ENCODE measurements at regions not wholly inside any gene's neighbourhood (a gene's known extent, or its start where the extent isn't known, plus 50 kb on each side); places are given as distances from the start of the nearest gene placed in this dataset.
A peak's percentile ranks its signal among the peaks of the same experiment; 100 is the strongest.
"Not testable (repeated sequence)": the region's sequence is repeated elsewhere in the genome, so short reads cannot be mapped to it uniquely, and the experiment has no call there.

DNA sequence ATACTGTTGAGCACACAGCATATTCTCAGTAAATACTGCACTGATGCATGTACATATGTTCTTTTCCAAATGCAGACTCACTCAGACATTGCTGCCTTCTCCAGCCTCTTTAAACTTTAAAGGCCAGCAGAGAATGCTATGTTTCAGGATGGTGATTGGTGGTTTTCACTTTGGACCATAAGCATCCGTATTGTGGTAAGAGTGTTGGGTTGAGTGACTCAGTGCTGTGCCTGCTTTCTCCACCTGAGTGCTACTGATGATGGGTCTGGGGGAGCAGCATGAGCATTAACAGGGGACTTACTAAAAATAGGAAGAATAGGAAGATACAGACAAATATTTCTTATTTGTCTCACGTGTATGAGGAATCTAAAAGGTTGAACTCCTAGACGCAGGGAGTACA, 56.3 kb upstream of the ZNF92 start:
- no peak for DNase-seq

DNA sequence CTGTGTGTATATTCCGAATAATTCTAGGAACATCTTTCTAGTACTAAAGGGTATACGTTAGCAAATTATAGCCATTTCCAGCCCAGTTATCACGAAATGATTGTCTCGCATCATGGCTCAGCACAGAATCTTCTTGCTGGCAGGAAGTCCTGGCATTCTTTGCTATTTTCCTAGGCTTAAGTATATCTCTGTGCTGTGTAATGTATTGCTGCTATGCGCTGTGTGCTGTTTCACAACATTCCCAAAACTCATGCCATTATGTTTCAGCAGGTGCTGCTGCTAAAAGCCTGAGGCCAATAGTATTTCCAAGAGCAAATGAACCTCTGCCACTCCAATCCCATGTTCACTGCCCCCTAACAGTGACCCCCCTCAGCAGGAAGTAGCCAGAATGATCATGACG, 62.9 kb upstream of the ZNF92 start:
- DNase-seq, result no peak

DNA sequence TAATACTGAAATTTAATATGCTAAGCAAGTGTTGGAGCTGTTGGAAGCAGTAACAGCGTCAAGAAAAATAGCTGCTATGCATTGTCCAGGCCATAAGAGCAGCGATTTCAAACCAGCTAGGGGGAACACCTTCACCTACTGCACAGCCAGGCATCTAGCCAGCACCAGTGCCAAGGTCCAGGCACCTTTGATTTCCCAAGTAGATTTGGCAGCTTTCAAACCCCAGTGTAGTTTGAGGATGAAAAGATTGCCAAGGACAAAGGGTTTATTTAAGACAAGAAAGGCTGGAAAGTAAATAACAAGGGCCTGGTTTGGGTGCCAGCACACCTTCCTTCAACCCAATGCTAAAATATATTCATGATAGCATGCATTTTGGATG, 65.4 kb upstream of the ZNF92 start:
- no peak for DNase-seq

DNA sequence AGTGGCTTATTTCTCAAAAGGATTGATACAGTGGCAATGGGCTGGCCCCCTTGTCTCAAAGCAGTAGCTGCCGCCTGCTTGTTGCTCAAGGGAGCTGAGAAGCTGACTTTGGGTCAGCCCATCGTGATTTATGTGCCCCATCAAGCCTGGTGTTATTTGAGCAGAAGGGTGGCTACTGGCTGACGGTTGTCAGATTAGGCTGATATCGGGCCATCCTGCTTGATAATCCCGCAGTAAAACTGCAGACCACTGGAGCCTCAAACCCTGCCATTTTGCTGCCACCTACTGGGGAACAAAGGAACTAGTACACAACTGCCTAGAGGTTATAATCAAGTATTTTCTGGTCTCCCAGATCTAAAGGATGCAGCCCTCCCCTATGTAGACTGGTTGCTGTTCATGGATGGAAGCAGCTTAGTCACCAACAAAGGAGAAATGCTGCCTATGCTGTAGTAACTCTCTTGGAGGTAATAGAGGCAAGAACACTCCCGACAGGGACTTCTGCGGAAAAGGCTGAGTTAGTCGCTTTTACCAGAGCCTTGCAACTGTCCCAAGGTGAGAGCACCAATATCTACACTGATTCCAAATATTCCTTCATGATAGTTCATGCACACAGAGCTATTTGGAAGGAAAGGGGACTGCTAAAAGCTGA, 65.9 kb upstream of the ZNF92 start:
- peak; percentile 41 for DNase-seq

DNA sequence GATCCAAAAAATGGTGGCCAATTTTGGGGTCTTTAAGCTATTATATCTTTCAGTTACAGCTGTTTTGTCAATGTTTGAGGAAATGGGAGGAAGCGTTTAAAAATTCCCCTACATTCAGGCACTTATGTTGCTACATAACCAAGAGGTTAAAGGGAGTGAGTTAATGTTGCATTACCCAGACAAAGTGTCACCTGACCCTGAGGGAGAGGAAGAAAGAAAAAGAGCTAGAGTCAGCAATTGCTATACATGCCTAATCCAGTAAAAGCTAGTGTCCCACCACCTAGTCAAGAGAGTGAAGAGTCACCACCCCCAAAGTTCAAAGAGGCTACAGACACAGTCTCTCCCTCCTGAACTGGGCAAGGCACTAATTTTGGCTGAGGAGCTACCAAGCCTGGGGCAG, 69.5 kb upstream of the ZNF92 start:
- no peak for DNase-seq

GRCh38 chr7:65302883-65303282, 70.8 kb upstream of the ZNF92 start:
- no peak for DNase-seq

DNA sequence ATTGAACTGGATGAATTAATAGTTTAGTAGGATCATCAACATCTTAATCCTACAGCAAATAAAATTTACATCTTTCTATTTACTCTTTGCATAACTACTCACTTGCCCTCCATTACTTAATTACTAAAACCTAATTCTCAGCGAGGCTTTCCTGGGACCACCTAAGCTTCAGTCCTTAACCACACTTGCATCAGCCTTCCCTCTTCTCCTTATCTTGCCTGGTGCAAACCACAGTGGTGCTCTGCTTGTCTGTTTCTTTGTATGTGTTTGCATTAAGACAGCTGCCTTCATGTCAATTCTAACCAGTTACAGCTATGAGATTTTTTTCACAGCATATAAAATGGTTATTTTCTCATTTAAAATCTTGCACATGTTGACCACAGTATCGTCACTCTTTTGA, 72.6 kb upstream of the ZNF92 start:
- DNase-seq, result no peak

GRCh38 chr7:65295409-65295808, 78.2 kb upstream of the ZNF92 start:
- no peak for DNase-seq

DNA sequence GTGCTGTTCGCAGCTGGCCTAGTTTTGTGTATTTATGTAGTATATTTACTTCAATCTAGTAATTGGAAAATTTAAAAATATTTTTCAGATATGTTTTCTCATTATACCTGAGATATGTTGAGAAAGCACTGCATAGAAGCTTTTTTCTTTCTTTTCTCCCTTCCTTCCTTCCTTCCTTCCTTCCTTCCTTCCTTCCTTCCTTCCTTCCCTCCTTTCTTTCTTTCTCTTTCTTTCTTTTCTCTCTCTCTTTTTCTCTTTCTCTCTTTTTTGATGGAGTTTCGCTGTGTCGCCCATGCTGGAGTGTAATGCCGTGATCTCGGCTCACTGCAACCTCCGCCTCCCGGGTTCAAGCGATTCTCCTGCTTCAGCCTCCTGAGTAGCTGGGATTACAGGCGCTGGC, 83.3 kb upstream of the ZNF92 start:
- not testable (repeated sequence) for DNase-seq

- no peak for DNase-seq
Measured at GRCh38 chr7:65287023-65287422, 86.6 kb upstream of the ZNF92 start.

DNA sequence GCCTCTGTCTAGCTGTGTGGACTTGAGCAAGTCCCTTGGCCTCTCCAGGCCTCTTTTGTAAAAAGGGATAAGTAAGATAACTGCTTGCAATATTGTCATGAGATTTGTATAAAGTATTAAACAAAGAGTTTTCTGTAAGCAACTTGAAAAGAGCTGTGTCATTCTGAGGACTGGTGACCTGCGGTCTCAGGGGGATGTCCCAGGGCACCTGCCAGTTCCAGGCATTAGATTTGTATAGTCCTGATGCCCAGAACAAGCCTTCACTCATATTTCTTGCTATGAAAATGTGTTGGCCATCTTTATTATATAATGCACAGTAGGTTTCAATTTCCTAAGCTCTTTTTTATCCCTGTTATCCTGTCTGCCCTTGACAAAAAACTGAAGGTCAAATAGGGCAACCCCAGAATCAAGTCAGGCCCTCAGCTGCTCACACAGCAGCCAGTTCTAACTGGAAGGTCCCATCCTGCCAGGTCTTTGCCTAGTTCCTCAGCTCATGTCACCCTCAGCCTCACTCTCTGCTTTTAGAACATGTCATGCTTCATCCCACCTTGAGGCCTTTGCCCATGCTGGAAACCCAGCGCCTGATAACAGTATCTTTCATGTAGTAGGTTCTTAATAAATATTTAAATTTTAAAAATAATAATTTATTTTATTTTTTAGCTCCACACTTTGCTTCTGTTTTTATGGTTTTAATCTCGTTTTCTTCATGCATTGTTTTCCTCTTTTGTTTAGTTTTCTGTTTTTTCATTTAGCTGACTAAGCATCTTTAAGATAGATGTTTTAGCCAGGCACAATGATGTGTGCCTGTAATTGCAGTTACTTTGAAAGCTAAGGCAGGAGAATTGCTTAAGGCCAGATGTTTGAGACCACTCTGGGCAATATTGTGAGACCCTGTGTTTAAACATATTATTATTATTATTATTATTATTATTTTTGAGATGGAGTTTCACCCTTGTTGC, 87.5 kb upstream of the ZNF92 start:
- no peak for DNase-seq

DNA sequence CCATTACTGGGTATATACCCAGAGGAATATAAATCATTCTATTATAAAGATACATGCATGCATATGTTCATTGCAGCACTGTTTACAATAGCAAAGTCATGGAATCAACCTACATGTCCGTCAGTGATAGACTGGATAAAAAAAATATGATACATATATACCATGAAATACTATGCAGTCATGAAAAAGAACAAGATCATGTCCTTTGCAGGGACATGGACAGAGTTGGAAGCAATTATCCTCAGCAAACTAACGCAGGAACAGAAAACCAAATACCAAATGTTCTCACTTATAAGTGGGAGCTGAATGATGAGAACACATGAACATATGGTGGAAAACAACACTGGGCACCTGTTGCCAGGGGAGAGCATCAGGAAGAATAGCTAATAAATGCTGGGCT, 88.4 kb upstream of the ZNF92 start:
- DNase-seq, result not testable (repeated sequence)

- no peak for DNase-seq
Measured at GRCh38 chr7:65279795-65280194, 93.9 kb upstream of the ZNF92 start.

- DNase-seq, result no peak
Measured at GRCh38 chr7:65276822-65277221, 96.8 kb upstream of the ZNF92 start.

DNA sequence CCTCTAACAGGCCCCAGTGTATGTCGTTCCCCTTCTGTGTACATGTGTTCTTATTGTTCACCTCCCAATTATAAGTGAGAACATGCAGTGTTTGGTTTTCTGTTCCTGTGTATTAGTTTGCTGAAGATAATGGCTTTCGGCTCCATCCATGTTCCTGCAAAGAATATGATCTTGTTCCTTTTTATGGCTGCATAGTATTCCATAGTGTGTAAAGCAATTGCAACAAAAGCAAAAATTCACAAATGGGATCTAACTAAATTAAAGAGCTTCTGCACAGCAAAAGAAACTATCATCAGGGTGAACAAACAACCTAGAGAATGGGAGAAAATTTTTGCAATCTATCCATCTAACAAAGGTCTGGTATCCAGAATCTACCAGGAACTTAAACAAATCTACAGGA, 102.2 kb upstream of the ZNF92 start:
- not testable (repeated sequence) for DNase-seq

DNA sequence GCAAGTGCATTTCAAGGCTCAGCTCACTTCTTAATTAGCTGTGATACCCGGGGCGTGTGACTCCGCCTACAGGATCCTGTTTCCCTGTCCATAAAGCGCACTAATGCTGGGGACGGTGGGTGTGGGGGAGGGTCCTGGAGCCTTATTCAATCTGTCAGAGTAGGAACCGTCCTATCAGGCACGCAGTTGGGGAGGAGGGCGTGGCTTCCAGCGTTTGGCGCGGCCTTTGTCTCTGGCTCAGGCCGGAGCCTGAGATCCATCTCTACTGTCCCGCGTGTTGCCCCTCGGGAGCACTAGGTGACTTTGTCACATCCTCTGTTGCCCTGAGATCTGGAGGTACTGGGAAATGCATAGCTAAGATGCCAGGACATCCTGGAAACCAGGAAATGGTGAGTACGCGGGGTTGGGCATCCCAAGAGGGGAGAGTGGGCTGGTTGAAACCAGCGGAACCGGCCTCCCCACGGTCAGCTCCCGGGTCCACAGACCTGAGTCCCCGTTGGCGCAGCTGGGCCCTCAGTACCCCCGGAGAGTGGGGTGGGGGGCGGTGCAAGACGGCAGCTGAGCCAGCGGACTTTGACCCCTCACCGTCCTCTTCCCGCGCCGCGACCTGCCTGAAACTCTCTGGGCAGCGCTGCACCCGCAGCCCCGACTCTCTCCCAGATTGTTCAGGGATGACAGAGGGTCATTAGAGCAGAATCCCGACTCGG, 104.4 kb upstream of the ZNF92 start:
- no peak for DNase-seq

GRCh38 chr7:65268782-65269149, 104.9 kb upstream of the ZNF92 start:
- no peak for DNase-seq

- DNase-seq, result no peak
Measured at GRCh38 chr7:65265933-65266519, 107.6 kb upstream of the ZNF92 start.

- no peak for DNase-seq
Measured at GRCh38 chr7:65264258-65264657, 109.4 kb upstream of the ZNF92 start.

- not testable (repeated sequence) for DNase-seq
Measured at GRCh38 chr7:65260673-65261072, 113.0 kb upstream of the ZNF92 start.

- DNase-seq, result not testable (repeated sequence)
Measured at GRCh38 chr7:65259864-65260525, 113.7 kb upstream of the ZNF92 start.

- no peak for DNase-seq
Measured at GRCh38 chr7:65254061-65254460, 119.6 kb upstream of the ZNF92 start.

All from activated T-cell treated with anti-CD3 and anti-CD28 coated beads, Interleukin-2, amount 50 U/mL, for 1 hour (primary cell).